Tongue (tissue), 1 donor: ENCODE measurements at regions not wholly inside any gene's neighbourhood (a gene's known extent, or its start where the extent isn't known, plus 50 kb on each side); places are given as distances from the start of the nearest gene placed in this dataset.
"Not testable (repeated sequence)": the region's sequence is repeated elsewhere in the genome, so short reads cannot be mapped to it uniquely, and the experiment has no call there.

ENCODE experiments used
- DNase-seq: peaks from one replicate; pipeline ENCODE4 v3.0.0-alpha.2; 2015

DNA sequence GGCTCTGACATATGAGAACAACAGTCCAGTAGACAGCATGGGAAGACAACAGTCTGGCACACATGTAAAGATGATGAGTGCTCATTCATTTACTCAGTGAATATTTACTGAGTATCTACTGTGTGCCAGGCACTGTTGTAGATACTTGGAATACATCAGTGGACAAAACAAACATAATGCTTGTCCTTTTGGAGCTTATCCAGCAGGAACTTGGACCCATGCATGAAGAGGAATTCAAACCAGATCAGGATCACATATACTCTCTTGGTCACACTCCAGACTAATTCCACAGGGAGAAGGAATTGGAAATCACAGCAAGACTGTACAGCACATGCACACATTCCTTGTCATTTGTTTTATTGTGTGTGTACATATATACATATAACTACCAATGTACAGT, 217.6 kb upstream of the TTC29 start:
- peak; percentile 53 for DNase-seq

- DNase-seq, result not testable (repeated sequence)
Measured at GRCh38 chr4:147168200-147168599, 222.5 kb upstream of the TTC29 start.

- no peak for DNase-seq
Measured at GRCh38 chr4:147173322-147173721, 227.7 kb upstream of the TTC29 start.

GRCh38 chr4:147173797-147174432, 228.3 kb upstream of the TTC29 start:
- no peak for DNase-seq

GRCh38 chr4:147174591-147174990, 228.9 kb upstream of the TTC29 start:
- DNase-seq, result no peak

GRCh38 chr4:147175460-147176025, 229.9 kb upstream of the TTC29 start:
- DNase-seq, result no peak

- no peak for DNase-seq
Measured at GRCh38 chr4:147182041-147182440, 236.4 kb upstream of the TTC29 start.

GRCh38 chr4:147192679-147193078, 247.0 kb upstream of the TTC29 start:
- DNase-seq, result no peak

- no peak for DNase-seq
Measured at GRCh38 chr4:147194114-147194513, 248.4 kb upstream of the TTC29 start.

- no peak for DNase-seq
Measured at GRCh38 chr4:147194604-147195003, 248.9 kb upstream of the TTC29 start.

DNA sequence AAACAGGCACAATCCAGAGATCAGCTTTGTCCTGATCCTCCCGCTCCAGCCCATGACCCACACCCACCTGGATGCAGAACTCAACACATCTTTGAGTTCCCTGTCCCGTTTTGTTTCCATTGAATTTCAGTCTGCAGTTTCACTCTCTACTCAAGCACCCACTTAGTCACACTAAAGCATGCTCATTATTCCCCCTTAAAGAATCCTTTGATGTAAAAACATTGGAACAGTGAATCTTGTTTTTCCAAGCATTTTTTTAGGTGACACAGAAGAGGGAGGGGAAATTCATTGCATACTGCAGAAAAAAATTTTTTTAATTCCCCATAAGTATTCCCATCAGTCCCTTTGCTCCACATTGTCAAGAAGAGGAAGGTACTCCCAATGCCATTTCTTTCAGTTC, 249.7 kb upstream of the TTC29 start:
- no peak for DNase-seq

DNA sequence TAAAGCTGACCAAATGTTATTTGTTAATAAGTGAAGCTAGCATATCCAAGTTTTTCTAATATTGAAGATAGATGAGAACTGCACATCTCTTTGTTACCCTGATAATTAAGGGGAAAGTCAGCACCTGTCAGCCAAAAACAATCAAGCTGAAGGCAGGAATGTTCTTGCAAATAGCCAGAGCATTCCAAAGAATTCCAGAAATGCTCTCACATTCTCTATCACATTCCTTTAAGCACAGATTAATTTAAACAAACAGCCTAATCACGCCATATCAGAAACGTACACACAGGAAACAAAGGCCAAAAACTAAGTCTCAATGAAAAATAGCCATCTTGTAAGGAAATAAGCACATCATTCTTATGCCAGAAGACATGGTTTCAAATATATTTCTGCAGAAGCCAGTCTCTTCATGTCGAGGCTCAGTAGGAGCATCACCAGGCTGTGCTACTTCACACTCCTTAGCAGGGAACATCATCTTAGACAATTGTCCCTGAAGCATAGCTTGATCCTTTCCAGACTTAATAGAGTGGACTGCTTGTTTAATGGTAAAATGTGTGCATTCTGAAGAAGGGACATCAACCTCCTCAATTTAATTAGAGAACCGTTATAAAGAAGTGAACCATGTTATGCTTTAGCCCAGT, 252.9 kb upstream of the TTC29 start:
- no peak for DNase-seq

DNA sequence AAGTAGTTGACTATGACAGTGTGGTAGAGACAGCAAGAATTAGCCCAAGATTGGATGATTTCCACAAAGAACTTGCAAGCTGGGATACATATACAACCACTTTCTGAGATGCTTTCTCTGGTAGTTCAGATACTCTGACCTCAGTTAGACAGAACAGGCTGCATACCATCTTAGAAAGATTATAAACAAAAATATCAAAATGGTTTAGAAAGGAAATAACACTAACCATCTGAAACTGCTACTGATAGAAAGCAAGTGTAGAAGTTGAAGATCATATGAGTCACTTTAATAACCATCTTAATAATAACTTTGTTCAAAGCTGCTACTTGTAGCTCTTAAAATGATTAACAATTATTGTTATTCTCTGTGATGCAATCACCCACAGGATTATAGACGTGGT, 255.4 kb upstream of the TTC29 start:
- DNase-seq, result no peak

DNA sequence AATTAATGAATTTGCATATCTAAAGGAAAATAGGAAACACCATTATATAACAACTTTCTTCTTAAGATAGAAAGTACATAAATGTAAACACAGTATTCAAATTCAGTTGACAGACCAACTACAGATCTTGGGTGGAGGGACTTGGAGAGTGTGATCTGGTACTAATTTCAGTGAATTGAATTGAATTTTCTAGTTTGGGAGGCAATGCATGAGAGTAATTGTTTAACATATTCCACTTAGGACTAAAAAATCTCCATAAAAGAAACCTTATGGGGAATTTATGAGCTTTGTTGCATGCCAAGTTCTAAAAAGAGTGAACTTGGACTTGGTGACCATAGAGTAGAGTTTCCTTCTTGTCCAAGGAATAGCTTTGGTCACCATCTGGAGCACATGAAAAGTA, 261.1 kb upstream of the TTC29 start:
- DNase-seq, result no peak

- no peak for DNase-seq
Measured at GRCh38 chr4:147207911-147208310, 262.2 kb upstream of the TTC29 start.

DNA sequence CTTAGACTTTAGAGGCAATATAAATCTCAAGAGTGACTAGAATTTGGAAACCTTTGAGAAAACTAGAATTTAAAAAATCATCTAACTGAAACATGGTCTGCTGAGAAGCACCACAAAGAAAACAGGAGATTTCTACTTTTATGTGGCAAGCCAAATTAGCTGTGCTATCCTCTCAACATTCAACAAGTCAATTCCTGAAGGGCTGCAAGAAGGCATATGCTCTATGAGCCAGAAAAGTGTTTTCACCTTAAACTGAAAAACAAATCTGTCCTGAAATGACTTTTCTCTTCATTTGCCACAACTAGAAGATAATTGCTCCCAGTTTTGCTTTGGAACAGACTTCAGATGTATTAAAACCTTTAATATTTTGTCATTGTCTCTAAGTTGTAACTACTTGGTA, 263.2 kb upstream of the EDNRA start:
- DNase-seq, result no peak

DNA sequence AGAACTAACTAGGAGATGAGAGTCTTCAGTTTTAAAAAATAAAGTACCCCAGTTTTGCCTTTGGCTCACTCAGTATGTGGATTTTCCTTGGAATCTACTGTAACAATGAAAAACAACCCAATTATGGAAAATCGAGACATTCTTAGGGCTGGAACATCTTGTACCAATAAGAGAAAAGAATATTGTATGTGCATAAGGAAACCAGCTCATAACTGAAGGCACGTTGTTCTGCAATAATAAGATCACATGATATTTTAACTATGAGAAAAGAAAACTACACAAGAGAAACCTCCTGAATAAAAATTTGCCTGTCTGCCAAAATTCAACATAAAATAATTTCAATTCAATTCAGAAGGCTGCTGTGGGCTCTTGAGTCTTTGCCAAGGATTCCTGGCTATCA, 261.8 kb upstream of the EDNRA start:
- DNase-seq, result no peak

- DNase-seq, result no peak
Measured at GRCh38 chr4:147220833-147221232, 260.1 kb upstream of the EDNRA start.

- no peak for DNase-seq
Measured at GRCh38 chr4:147222906-147223305, 258.0 kb upstream of the EDNRA start.

- no peak for DNase-seq
Measured at GRCh38 chr4:147223576-147223975, 257.3 kb upstream of the EDNRA start.

- no peak for DNase-seq
Measured at GRCh38 chr4:147236806-147237205, 244.1 kb upstream of the EDNRA start.

DNA sequence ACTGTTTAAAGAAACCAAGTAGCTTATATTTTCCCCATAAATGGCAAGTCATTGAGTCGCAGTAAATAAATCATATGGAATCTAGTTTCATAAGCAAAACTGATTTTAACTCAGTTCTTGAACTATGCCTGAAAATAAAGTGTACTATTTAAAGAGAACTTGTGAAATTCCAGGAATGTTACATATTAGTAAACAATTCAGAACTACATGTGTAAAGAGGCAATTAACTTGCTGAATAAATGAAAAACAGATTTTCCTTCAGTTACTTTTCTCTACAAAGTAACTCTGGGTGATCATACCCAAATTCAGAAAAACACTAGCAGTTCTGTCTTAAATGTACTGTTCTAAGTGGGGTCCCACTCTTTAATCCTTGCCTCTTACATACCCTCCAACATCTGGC, 236.1 kb upstream of the EDNRA start:
- peak; percentile 3 for DNase-seq

- no peak for DNase-seq
Measured at GRCh38 chr4:147246096-147246495, 234.8 kb upstream of the EDNRA start.

DNA sequence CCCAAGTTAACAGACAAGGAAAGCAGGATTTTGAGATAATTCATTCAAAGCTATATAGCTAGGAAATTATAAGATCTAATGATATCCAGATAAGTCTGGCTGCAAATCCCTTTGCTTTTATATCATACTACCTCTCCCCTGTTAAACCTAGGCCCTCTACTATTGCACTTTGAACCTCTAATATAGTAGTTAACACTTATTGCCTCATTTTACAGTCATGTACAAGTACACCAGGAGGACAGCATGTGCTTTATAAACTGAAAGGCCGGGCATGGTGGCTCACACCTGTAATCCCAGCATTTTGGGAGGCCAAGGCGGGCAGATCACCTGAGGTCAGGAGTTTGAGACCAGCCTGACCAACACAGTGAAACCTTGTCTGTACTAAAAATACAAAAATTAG, 234.4 kb upstream of the EDNRA start:
- DNase-seq, result not testable (repeated sequence)
